ENCODE measurements at regions not wholly inside any gene's neighbourhood (a gene's known extent, or its start where the extent isn't known, plus 50 kb on each side); places are given as distances from the start of the nearest gene placed in this dataset.

DNA sequence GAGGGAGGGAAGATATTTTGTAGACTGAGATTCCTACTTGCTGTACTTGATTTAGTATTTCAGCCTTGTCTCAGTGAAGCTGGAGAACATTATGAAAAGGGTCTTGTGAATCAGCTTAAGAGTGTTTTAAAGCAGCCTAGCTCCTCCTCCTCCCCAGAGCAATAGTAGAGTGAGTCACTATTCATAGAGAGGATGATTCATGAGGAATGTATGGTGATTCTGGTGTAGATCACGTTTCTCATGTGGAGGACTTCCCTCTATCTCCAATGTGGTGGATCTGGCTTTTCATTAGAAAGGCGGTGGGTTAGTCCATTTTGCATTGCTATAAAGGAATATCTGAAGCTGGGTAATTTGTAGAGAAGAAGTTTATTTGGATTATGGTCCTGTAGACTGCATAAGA is 340.1 kb upstream of the CHRM2 start:
- H3K4me3 Mint-ChIP-seq (ENCODE audit: unreplicated experiment), result no peak overlapping the region
- ChIA-PET POLR2A (no interaction called here), CTCF (no interaction called here)
- H3K36me3 ChIP-seq (ENCODE audit: control insufficient read depth, insufficient read depth, low read length), result no peaks in the 10 kb centered on the region
- no peak for DNase-seq
- H3K27me3 Mint-ChIP-seq (ENCODE audit: insufficient read depth, unreplicated experiment), result no peaks in the 10 kb centered on the region
- H3K4me1 ChIP-seq, result no peaks in the 10 kb centered on the region
- peaks cover 12% of the 10 kb centered on the region for H3K9me3 Mint-ChIP-seq (ENCODE audit: unreplicated experiment)
- BruUV-seq (replicated peaks), result no TSS peak
- TF ChIP-seq, protein P1, sequence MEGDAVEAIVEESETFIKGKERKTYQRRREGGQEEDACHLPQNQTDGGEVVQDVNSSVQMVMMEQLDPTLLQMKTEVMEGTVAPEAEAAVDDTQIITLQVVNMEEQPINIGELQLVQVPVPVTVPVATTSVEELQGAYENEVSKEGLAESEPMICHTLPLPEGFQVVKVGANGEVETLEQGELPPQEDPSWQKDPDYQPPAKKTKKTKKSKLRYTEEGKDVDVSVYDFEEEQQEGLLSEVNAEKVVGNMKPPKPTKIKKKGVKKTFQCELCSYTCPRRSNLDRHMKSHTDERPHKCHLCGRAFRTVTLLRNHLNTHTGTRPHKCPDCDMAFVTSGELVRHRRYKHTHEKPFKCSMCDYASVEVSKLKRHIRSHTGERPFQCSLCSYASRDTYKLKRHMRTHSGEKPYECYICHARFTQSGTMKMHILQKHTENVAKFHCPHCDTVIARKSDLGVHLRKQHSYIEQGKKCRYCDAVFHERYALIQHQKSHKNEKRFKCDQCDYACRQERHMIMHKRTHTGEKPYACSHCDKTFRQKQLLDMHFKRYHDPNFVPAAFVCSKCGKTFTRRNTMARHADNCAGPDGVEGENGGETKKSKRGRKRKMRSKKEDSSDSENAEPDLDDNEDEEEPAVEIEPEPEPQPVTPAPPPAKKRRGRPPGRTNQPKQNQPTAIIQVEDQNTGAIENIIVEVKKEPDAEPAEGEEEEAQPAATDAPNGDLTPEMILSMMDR (IDR thresholded peaks at IDR 0.05; ENCODE audit: insufficient read depth in 1 of 2, low read depth in 1 of 2, low read length in 1 of 2, severe bottlenecking in 1 of 2, unreplicated experiment in 1 of 2), result no peak
- no peaks in the 10 kb centered on the region for H3K9me3 ChIP-seq
- intact Hi-C loops (cut with micrococcal nuclease; ENCODE audit: unreplicated experiment), result no loop called here
- H3K36me3 Mint-ChIP-seq (ENCODE audit: insufficient read depth, unreplicated experiment), result no peaks in the 10 kb centered on the region
- H3K27ac Mint-ChIP-seq (ENCODE audit: unreplicated experiment), result no peak overlapping the region
- no peak overlapping the region for H3K4me3 ChIP-seq (ENCODE audit: low read depth, low read length)
- H3K4me1 Mint-ChIP-seq (ENCODE audit: low read depth, unreplicated experiment), result no peaks in the 10 kb centered on the region
- H3K27me3 ChIP-seq (replicated peaks; ENCODE audit: control insufficient read depth, insufficient read depth, low read length), result no peaks in the 10 kb centered on the region

DNA sequence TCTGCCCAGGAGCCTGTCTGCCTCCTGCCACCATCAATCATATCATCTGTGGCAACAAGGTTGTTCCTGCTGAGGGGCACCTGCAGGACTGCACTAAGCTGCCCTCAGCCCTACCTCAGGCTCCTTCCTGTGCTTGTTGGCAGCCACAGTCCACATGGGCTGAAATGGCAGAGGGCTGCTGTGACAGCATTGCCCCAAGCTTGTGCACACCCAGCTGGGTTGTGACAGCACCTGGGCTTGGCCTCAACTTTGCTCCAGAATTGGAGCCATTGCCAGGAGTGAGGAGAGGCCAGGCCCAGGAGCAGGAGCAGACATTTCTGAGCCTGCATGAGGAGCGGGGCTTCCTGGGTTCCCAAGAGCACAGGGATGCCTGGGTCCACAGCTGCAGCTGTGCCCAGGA is 340.9 kb upstream of the CHRM2 start:
- H3K36me3 ChIP-seq (ENCODE audit: control insufficient read depth, insufficient read depth, low read length), result no peaks in the 10 kb centered on the region
- Mint-ChIP-seq H3K36me3 (ENCODE audit: insufficient read depth, unreplicated experiment) (no peaks in the 10 kb centered on the region), H3K27ac (ENCODE audit: unreplicated experiment) (no peak overlapping the region), H3K4me3 (ENCODE audit: unreplicated experiment) (no peak overlapping the region), H3K9me3 (ENCODE audit: unreplicated experiment) (peaks cover 4% of the 10 kb centered on the region), H3K27me3 (ENCODE audit: insufficient read depth, unreplicated experiment) (no peaks in the 10 kb centered on the region), H3K4me1 (ENCODE audit: low read depth, unreplicated experiment) (no peaks in the 10 kb centered on the region)
- POLR2A ChIA-PET, result no interaction called here
- no peak for DNase-seq
- TF ChIP-seq, protein P1 (IDR thresholded peaks at IDR 0.05; ENCODE audit: insufficient read depth in 1 of 2, low read depth in 1 of 2, low read length in 1 of 2, severe bottlenecking in 1 of 2, unreplicated experiment in 1 of 2), result no peak
- no peak overlapping the region for H3K4me3 ChIP-seq (ENCODE audit: low read depth, low read length)
- BruUV-seq (replicated peaks), result no TSS peak
- intact Hi-C loops (cut with micrococcal nuclease; ENCODE audit: unreplicated experiment), result no loop called here
- CTCF ChIA-PET, result no interaction called here
- H3K27me3 ChIP-seq (replicated peaks; ENCODE audit: control insufficient read depth, insufficient read depth, low read length), result no peaks in the 10 kb centered on the region
- no peaks in the 10 kb centered on the region for H3K9me3 ChIP-seq
- no peaks in the 10 kb centered on the region for H3K4me1 ChIP-seq

DNA sequence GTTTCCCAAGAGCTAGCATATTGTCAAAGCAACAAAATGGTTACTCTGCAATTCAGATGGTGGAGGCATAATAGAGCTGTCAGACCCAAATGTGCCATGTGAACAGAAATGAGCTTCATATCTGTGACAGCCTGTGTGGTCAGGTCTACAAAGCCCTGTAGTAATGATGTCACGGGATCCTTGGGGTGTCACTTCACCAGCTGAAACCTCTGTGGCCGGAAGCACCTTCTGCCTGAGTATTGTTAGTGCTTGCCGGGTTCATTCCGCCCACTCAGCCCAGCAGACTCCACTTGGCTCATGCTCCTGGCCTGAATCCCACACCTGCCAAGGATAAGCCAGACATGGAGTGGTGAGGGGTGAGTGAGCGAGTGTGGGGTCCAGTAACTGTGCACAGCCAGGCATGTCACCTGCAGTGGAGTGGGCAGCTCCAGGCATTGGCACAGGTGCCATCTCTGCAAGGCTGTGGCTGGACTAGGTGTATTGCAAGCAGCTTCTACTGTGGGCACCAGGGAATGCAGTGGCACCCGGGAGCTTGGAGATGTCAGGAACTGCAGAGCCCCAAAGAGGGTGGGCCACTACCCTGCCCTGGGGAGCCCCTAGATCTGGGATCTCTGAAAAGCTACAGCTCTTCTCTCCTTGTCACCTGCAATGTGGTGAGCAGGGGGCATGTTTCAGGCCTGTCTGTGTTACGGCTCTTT is 341.9 kb upstream of the CHRM2 start:
- H3K9me3 ChIP-seq, result no peaks in the 10 kb centered on the region
- ChIA-PET CTCF (no interaction called here), POLR2A (no interaction called here)
- no peaks in the 10 kb centered on the region for H3K4me1 Mint-ChIP-seq (ENCODE audit: low read depth, unreplicated experiment)
- no peak overlapping the region for H3K4me3 Mint-ChIP-seq (ENCODE audit: unreplicated experiment)
- H3K9me3 Mint-ChIP-seq (ENCODE audit: unreplicated experiment), result no peaks in the 10 kb centered on the region
- DNase-seq, result no peak
- no peaks in the 10 kb centered on the region for H3K27me3 ChIP-seq (replicated peaks; ENCODE audit: control insufficient read depth, insufficient read depth, low read length)
- no peaks in the 10 kb centered on the region for H3K27me3 Mint-ChIP-seq (ENCODE audit: insufficient read depth, unreplicated experiment)
- TF ChIP-seq, protein P1 (IDR thresholded peaks at IDR 0.05; ENCODE audit: insufficient read depth in 1 of 2, low read depth in 1 of 2, low read length in 1 of 2, severe bottlenecking in 1 of 2, unreplicated experiment in 1 of 2), result no peak
- no peak overlapping the region for H3K27ac Mint-ChIP-seq (ENCODE audit: unreplicated experiment)
- no peaks in the 10 kb centered on the region for H3K36me3 ChIP-seq (ENCODE audit: control insufficient read depth, insufficient read depth, low read length)
- no peaks in the 10 kb centered on the region for H3K36me3 Mint-ChIP-seq (ENCODE audit: insufficient read depth, unreplicated experiment)
- no peaks in the 10 kb centered on the region for H3K4me1 ChIP-seq
- intact Hi-C loops (cut with micrococcal nuclease; ENCODE audit: unreplicated experiment), result no loop called here
- no peak overlapping the region for H3K4me3 ChIP-seq (ENCODE audit: low read depth, low read length)
- BruUV-seq (replicated peaks), result no TSS peak
